HCT116 (cell line): ENCODE measurements at regions not wholly inside any gene's neighbourhood (a gene's known extent, or its start where the extent isn't known, plus 50 kb on each side); places are given as distances from the start of the nearest gene placed in this dataset.

ENCODE experiments used
- ATAC-seq: fragments of 200-7000 bp; cut with Tn5 transposase; 2 replicates; pipeline ENCODE4 v1.9.1; 2020; ENCODE audit warnings: mild to moderate bottlenecking, moderate library complexity
- BruUV-seq: library from RNA; stranded (reverse); fragments of 400-500 nt; replicated peaks from 2 replicates; lab custom pipeline; 2021; lab: Mats Ljungman, UMichigan
- CTCF ChIA-PET: fragments of 300-600 bp; sonication (Branson Sonifier 250); formaldehyde crosslinking; loops from one replicate; lab custom pipeline; 2021; ENCODE audit warnings: antibody characterized with exemption; lab: Charles Lee
- POLR2A ChIA-PET: fragments of 300-600, 350-600 bp; sonication (Branson Sonifier 250); formaldehyde crosslinking; loops from one replicate; lab custom pipeline; 2021; ENCODE audit warnings: antibody characterized with exemption; lab: Charles Lee
- RAD21 ChIA-PET, 2 experiments: fragments of 300-600 bp; sonication (Branson Sonifier 250); formaldehyde crosslinking; loops; one replicate each; lab custom pipeline; 2023; ENCODE audit warnings: low total read pairs in 2 of 2; ENCODE audit not compliant: uncharacterized antibody in 2 of 2, unreplicated experiment in 2 of 2, low non-redundant PET in 1 of 2; lab: Charles Lee
- DNase-seq: peaks from one replicate; pipeline ENCODE4 v3.0.0-alpha.2; 2010; ENCODE audit warnings: low read depth, low spot score
- H2AFZ ChIP-seq: fragments of 200-600 bp; shearing (Covaris generic), sonication (generic); 2 replicates; pipeline ENCODE4 v1.6.1; 2017; ENCODE audit warnings: low read depth, mixed run types, mixed read lengths, antibody characterized with exemption, low read length; ENCODE audit not compliant: poor library complexity, severe bottlenecking
- H3K27ac ChIP-seq: 2 replicates; pipeline ENCODE4 v1.5.1; 2012; ENCODE audit warnings: low read depth, low read length
- H3K27me3 ChIP-seq: fragments of 200-600 bp; sonication (generic); 2 replicates; pipeline ENCODE4 v1.6.1; 2016; ENCODE audit warnings: mixed run types, low read length, mixed read lengths; ENCODE audit not compliant: insufficient read depth
- H3K36me3 ChIP-seq, 2 experiments: fragments of 200-500 bp in 1 of 2; fragments of 200-600 bp in 1 of 2; sonication (Bioruptor generic) in 1 of 2; sonication (generic) in 1 of 2; 2 replicates each; pipeline versions ENCODE4 v1.5.1 to v1.6.1; 2014 to 2016; ENCODE audit warnings: low read length in 2 of 2, inconsistent platforms in 1 of 2, mixed read lengths in 1 of 2, mixed run types in 1 of 2; ENCODE audit not compliant: insufficient read depth in 2 of 2, control insufficient read depth in 1 of 2
- H3K4me1 ChIP-seq, 2 experiments: fragments of 200-600 bp in 1 of 2; sonication (generic) in 1 of 2; 2 replicates each; pipeline versions ENCODE4 v1.5.1 to v1.6.1; 2012 to 2017; ENCODE audit warnings: low read length in 2 of 2, inconsistent platforms in 1 of 2, mild to moderate bottlenecking in 1 of 2, mixed read lengths in 1 of 2, mixed run types in 1 of 2, moderate library complexity in 1 of 2; ENCODE audit not compliant: insufficient read depth in 2 of 2, control insufficient read depth in 1 of 2
- H3K4me2 ChIP-seq: fragments of 200-600 bp; sonication (generic); 2 replicates; pipeline ENCODE4 v1.6.1; 2017; ENCODE audit warnings: mixed run types, low read length, mixed read lengths
- H3K4me3 ChIP-seq, 2 experiments: fragments of 200-600 bp in 1 of 2; sonication (generic) in 1 of 2; replicated peaks in 1 of 2; 2 replicates each; pipeline ENCODE4 v1.5.1; 2011 to 2016; ENCODE audit warnings: low read length in 2 of 2, control low read depth in 1 of 2, low read depth in 1 of 2, mild to moderate bottlenecking in 1 of 2, mixed read lengths in 1 of 2, mixed run types in 1 of 2
- H3K79me2 ChIP-seq: fragments of 200-600 bp; sonication (generic); 2 replicates; pipeline ENCODE4 v1.6.1; 2017; ENCODE audit warnings: mild to moderate bottlenecking, mixed run types, low read length, moderate library complexity, mixed read lengths; ENCODE audit not compliant: insufficient read depth
- H3K9ac ChIP-seq: fragments of 200-600 bp; sonication (generic); 2 replicates; pipeline ENCODE4 v1.6.1; 2016; ENCODE audit warnings: low read length, mixed read lengths
- H3K9me2 ChIP-seq: fragments of 200-600 bp; sonication (generic), shearing (Covaris generic); 2 replicates; pipeline ENCODE4 v1.6.1; 2017; ENCODE audit warnings: mixed run types, mild to moderate bottlenecking, moderate library complexity; ENCODE audit not compliant: insufficient read depth
- H3K9me3 ChIP-seq, 2 experiments: fragments of 200-500 bp in 1 of 2; fragments of 200-600 bp in 1 of 2; sonication (Bioruptor generic) in 1 of 2; sonication (generic) in 1 of 2; 2 replicates each; pipeline ENCODE4 v1.6.1; 2014 to 2017; ENCODE audit warnings: low read length in 2 of 2, mixed read lengths in 2 of 2, inconsistent platforms in 1 of 2, low read depth in 1 of 2, mild to moderate bottlenecking in 1 of 2, mixed run types in 1 of 2, moderate library complexity in 1 of 2; ENCODE audit not compliant: control insufficient read depth in 1 of 2, insufficient read depth in 1 of 2
- H4K20me1 ChIP-seq: fragments of 200-600 bp; sonication (generic), shearing (Covaris generic); 2 replicates; pipeline ENCODE4 v1.6.1; 2017; ENCODE audit warnings: mixed run types, mild to moderate bottlenecking, moderate library complexity; ENCODE audit not compliant: insufficient read depth
- CBX3 ChIP-seq: IDR thresholded peaks from 2 replicates; pipeline ENCODE4 v1.6.1; 2012; ENCODE audit warnings: low read depth
- CEBPB ChIP-seq: IDR thresholded peaks from 2 replicates; pipeline ENCODE4 v1.6.1; 2012; ENCODE audit warnings: low read depth
- ELF1 ChIP-seq: IDR thresholded peaks from 2 replicates; pipeline ENCODE4 v1.6.1; 2012; ENCODE audit warnings: low read depth, borderline replicate concordance
- EZH2 ChIP-seq: fragments of 200-600 bp; sonication (generic); IDR thresholded peaks from 2 replicates; pipeline ENCODE4 v1.6.1; 2017; ENCODE audit warnings: antibody characterized with exemption, mixed run types
- EZH2phosphoT487 ChIP-seq: fragments of 200-600 bp; IDR thresholded peaks from 2 replicates; pipeline ENCODE4 v1.6.1; 2018; ENCODE audit warnings: antibody characterized with exemption, borderline replicate concordance
- FOSL1 ChIP-seq: IDR thresholded peaks from 2 replicates; pipeline ENCODE4 v1.6.1; 2012; ENCODE audit warnings: low read depth
- JUND ChIP-seq: IDR thresholded peaks from 2 replicates; pipeline ENCODE4 v1.6.1; 2012
- SIN3A ChIP-seq: IDR thresholded peaks from 2 replicates; pipeline ENCODE4 v1.6.1; 2012; ENCODE audit warnings: low read depth
- SRF ChIP-seq: IDR thresholded peaks from 2 replicates; pipeline ENCODE4 v1.6.1; 2012; ENCODE audit warnings: low read depth
- ZNF274 ChIP-seq: fragments of 200-500 bp; sonication (Bioruptor generic); IDR thresholded peaks from 2 replicates; pipeline ENCODE4 v1.6.1; 2014; ENCODE audit warnings: mild to moderate bottlenecking, low read depth, low read length, inconsistent platforms
- intact Hi-C: fragments of 100-400 bp; cut with micrococcal nuclease; formaldehyde crosslinking; loops from 2 replicates; pipeline ENCODE4 v1.10.0; 2022
- TF ChIP-seq, protein P1 (sequence below): IDR thresholded peaks from 2 replicates; pipeline ENCODE4 v1.6.1; 2012; ENCODE audit warnings: low read depth
- TF ChIP-seq, protein P2 (sequence below): IDR thresholded peaks from 2 replicates; pipeline ENCODE4 v1.6.1; 2012
- TF ChIP-seq, protein P3 (sequence below), 3 experiments: fragments of 200-600 bp in 1 of 3; sonication (generic) in 1 of 3; IDR thresholded peaks in 2 of 3; conservative IDR thresholded peaks in 1 of 3; 2 replicates each; pipeline ENCODE4 v1.5.1; 2012 to 2017; ENCODE audit warnings: low read depth in 2 of 3, low read length in 2 of 3, antibody characterized with exemption in 1 of 3, borderline replicate concordance in 1 of 3, control low read depth in 1 of 3, mild to moderate bottlenecking in 1 of 3, mixed read lengths in 1 of 3, mixed run types in 1 of 3, moderate library complexity in 1 of 3; ENCODE audit not compliant: insufficient read depth in 1 of 3

DNA sequence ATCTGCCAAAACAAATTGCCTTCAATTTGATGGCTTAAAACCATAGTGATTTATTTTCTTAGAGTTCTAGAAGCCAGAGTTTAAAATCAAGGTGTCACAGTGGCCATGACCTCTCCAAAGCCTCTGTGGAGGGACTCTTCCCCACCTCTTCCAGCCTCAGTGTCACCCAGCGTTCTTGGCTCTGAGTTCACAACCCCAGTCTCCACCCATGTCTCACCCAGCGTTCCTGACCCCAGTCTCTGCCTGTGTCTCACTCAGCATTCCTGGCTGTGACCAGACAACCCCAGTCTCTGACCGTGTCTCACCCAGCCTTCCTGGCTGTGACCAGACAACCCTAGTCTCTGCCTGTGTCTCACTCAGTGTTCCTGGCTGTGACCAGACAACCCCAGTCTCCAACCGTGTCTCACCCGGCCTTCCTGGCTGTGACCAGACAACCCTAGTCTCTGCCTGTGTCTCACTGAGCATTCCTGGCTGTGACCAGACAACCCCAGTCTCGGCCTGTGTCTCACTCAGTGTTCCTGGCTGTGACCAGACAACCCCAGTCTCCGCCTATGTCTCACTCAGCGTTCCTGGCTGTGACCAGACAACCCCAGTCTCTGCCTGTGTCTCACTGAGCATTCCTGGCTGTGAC is 299.3 kb downstream of the GALR1 start:
- no peak overlapping the region for H3K4me2 ChIP-seq
- no peak for DNase-seq
- H4K20me1 ChIP-seq: no peaks in the 10 kb centered on the region
- no peak overlapping the region for H3K27ac ChIP-seq
- peaks cover 4 to 9% of the 10 kb centered on the region in 2 experiments; a peak in 2 of 4 replicates for H3K9me3 ChIP-seq
- POLR2A ChIA-PET: no interaction called here
- intact Hi-C loops: no loop called here
- RAD21 ChIA-PET: no interaction called here
- TF ChIP-seq ZNF274 (no peak), CBX3 (no peak), SIN3A (no peak), CEBPB (no peak), EZH2phosphoT487 (no peak), EZH2 (no peak), JUND (no peak), ELF1 (no peak), FOSL1 (no peak), SRF (no peak)
- TF ChIP-seq, protein P1, sequence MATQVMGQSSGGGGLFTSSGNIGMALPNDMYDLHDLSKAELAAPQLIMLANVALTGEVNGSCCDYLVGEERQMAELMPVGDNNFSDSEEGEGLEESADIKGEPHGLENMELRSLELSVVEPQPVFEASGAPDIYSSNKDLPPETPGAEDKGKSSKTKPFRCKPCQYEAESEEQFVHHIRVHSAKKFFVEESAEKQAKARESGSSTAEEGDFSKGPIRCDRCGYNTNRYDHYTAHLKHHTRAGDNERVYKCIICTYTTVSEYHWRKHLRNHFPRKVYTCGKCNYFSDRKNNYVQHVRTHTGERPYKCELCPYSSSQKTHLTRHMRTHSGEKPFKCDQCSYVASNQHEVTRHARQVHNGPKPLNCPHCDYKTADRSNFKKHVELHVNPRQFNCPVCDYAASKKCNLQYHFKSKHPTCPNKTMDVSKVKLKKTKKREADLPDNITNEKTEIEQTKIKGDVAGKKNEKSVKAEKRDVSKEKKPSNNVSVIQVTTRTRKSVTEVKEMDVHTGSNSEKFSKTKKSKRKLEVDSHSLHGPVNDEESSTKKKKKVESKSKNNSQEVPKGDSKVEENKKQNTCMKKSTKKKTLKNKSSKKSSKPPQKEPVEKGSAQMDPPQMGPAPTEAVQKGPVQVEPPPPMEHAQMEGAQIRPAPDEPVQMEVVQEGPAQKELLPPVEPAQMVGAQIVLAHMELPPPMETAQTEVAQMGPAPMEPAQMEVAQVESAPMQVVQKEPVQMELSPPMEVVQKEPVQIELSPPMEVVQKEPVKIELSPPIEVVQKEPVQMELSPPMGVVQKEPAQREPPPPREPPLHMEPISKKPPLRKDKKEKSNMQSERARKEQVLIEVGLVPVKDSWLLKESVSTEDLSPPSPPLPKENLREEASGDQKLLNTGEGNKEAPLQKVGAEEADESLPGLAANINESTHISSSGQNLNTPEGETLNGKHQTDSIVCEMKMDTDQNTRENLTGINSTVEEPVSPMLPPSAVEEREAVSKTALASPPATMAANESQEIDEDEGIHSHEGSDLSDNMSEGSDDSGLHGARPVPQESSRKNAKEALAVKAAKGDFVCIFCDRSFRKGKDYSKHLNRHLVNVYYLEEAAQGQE: no peak
- TF ChIP-seq, protein P2, sequence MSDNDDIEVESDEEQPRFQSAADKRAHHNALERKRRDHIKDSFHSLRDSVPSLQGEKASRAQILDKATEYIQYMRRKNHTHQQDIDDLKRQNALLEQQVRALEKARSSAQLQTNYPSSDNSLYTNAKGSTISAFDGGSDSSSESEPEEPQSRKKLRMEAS: no peak
- TF ChIP-seq, protein P3, sequence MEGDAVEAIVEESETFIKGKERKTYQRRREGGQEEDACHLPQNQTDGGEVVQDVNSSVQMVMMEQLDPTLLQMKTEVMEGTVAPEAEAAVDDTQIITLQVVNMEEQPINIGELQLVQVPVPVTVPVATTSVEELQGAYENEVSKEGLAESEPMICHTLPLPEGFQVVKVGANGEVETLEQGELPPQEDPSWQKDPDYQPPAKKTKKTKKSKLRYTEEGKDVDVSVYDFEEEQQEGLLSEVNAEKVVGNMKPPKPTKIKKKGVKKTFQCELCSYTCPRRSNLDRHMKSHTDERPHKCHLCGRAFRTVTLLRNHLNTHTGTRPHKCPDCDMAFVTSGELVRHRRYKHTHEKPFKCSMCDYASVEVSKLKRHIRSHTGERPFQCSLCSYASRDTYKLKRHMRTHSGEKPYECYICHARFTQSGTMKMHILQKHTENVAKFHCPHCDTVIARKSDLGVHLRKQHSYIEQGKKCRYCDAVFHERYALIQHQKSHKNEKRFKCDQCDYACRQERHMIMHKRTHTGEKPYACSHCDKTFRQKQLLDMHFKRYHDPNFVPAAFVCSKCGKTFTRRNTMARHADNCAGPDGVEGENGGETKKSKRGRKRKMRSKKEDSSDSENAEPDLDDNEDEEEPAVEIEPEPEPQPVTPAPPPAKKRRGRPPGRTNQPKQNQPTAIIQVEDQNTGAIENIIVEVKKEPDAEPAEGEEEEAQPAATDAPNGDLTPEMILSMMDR (IDR thresholded peaks at IDR 0.05 in 2 of 3, conservative IDR thresholded peaks at IDR 0.05 in 1 of 3; ENCODE audit: borderline replicate concordance in 1 of 3, insufficient read depth in 1 of 3, low read depth in 2 of 3, low read length in 2 of 3): no peak
- no peak overlapping the region for H2AFZ ChIP-seq
- CTCF ChIA-PET: no interaction called here
- H3K36me3 ChIP-seq: no peaks in the 10 kb centered on the region
- H3K4me3 ChIP-seq: no peak overlapping the region
- H3K4me1 ChIP-seq: no peaks in the 10 kb centered on the region
- no peaks in the 10 kb centered on the region for H3K9me2 ChIP-seq
- ATAC-seq: no peak
- no peaks in the 10 kb centered on the region for H3K79me2 ChIP-seq
- H3K9ac ChIP-seq: no peak overlapping the region
- H3K27me3 ChIP-seq: no peaks in the 10 kb centered on the region
- no TSS peak for BruUV-seq
